C4-2B (cell line): ENCODE measurements at regions not wholly inside any gene's neighbourhood (a gene's known extent, or its start where the extent isn't known, plus 50 kb on each side); places are given as distances from the start of the nearest gene placed in this dataset.
"Not testable (repeated sequence)": the region's sequence is repeated elsewhere in the genome, so short reads cannot be mapped to it uniquely, and the experiment has no call there.

Source experiments
- H3K27ac ChIP-seq: fragments of 450-650 bp; 2 replicates; pipeline ENCODE4 v1.5.1; 2017
- CTCF ChIP-seq: fragments of 450-650 bp; conservative IDR thresholded peaks from 2 replicates; pipeline ENCODE4 v1.5.1; 2017; ENCODE audit warnings: mild to moderate bottlenecking
- ZFX ChIP-seq: fragments of 450-650 bp; IDR thresholded peaks from 2 replicates; pipeline ENCODE4 v1.6.1; 2017

DNA sequence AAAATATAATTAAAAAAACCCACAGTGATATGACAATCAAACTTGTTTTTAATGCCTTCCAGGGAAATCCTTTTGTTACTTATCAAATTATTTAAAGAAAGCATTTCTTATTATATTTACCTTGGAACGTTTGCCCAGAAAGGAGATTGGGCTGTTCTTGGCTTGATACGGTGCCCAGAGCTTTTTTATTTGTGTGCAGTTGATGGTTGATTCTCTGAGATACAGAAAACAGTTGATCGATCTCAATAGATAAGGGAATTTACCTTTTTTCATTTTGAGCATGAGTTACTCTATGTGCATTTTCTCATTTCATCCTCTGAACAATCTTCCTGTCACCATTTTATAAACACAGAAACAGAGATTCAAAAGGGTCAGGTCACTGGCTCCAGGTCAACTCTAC, 72.5 kb upstream of the NEDD9 start:
- H3K27ac ChIP-seq, result peak overlapping the region; percentile 54; the same call in 1 of the 2 replicates
- TF ChIP-seq CTCF (no peak), ZFX (no peak)

- H3K27ac ChIP-seq, result not testable (repeated sequence)
Observed at GRCh38 chr6:11299876-11300428, 67.5 kb upstream of the NEDD9 start.

DNA sequence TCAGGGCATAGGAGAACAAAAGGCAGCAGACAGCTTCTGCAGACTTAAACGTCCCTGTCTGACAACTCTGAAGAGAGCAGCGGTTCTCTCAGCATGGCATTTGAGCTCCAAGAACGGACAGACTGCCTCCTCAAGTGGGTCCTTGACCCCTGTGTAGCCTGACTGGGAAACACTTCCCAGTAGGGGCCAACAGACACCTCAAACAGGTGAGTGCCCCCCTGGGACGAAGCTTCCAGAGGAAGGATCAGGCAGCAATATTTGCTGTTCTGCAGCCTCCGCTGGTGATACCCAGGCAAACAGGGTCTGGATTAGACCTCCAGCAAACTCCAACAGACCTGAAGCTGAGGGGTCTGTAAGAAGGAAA, 66.9 kb upstream of the NEDD9 start:
- H3K27ac ChIP-seq, result peak overlapping the region; percentile 12

DNA sequence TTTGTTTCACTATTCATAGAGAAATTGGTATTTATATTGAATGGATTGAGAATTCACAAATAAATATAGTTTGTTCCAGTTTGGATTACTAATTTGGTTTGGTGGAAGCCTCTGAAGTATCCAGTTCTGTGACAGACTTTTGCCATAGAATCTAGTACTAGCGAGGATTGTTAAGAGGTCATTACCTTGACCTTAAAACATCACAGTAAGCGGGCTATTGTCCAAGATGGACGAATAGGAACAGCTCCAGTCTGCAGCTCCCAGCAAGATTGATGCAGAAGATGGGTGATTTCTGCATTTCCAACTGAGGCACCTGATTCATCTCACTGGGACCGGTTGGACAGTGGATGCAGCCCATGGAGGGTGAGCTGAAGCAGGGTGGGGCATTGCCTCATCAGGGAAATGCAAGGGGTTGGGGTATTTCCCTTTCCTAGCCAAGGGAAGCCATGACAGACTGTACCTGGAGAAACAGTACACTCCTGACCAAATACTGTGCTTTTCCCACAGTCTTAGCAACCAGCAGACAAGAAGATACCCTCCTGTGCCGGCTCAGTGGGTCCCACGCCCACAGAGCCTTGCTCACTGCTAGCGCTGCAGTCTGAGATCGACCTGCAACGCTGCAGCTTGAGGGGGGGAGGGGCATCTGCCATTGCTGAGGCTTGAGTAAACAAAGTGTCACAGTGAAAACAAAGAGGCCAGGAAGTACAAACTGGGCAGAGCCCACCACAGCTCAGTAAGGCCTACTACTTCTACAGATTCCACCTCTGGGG, 66.4 kb upstream of the NEDD9 start:
- TF ChIP-seq ZFX (no peak), CTCF (no peak)
- peak overlapping the region; percentile 12 for H3K27ac ChIP-seq

DNA sequence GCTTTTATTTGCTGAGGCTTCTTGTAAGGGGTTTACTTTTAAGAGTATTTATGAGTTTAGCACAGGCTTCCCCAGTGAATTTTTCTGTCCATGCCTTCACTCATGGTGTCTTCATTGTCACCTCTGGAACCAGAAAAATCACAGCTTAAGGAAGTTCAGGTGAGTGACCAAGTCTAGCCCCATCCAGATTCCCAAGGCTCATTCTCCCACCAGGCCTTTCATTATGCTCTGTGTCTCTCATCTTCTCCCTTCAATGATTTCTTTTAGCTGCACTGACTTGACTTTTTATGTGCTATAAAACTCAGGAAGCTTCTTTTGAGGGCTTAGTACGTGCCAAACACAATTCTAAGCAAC, 64.9 kb upstream of the NEDD9 start:
- no peak overlapping the region for H3K27ac ChIP-seq

GRCh38 chr6:11296449-11297375, 64.2 kb upstream of the NEDD9 start:
- TF ChIP-seq CTCF (no peak), ZFX (no peak)
- H3K27ac ChIP-seq, result no peak overlapping the region

More for the DNA sequence above, 64.9 kb upstream of the NEDD9 start:
- no peak for TF ChIP-seq CTCF
- TF ChIP-seq ZFX, result no peak

- no peak for TF ChIP-seq CTCF
Observed at GRCh38 chr6:11295969-11296368, 63.5 kb upstream of the NEDD9 start.

GRCh38 chr6:11294228-11294627, 61.8 kb upstream of the NEDD9 start:
- H3K27ac ChIP-seq, result no peak overlapping the region
- TF ChIP-seq ZFX, result no peak
- TF ChIP-seq CTCF, result no peak

More at GRCh38 chr6:11295969-11296368, 63.5 kb upstream of the NEDD9 start:
- no peak overlapping the region for H3K27ac ChIP-seq
